ENCODE measurements at regions not wholly inside any gene's neighbourhood (a gene's known extent, or its start where the extent isn't known, plus 50 kb on each side); places are given as distances from the start of the nearest gene placed in this dataset.

- DNase-seq (ENCODE audit: low read depth, low spot score): no peak
- H3K9me2 ChIP-seq (ENCODE audit: insufficient read depth): no peaks in the 10 kb centered on the region
- H3K9me3 ChIP-seq (ENCODE audit: control insufficient read depth in 1 of 2, insufficient read depth in 1 of 2, low read depth in 1 of 2, low read length in 2 of 2): no peaks in the 10 kb centered on the region
- no peaks in the 10 kb centered on the region for H3K79me2 ChIP-seq (ENCODE audit: insufficient read depth, low read length)
- no peak overlapping the region for H3K9ac ChIP-seq (ENCODE audit: low read length)
- H4K20me1 ChIP-seq (ENCODE audit: insufficient read depth): no peaks in the 10 kb centered on the region
- intact Hi-C loops (cut with micrococcal nuclease): no loop called here
- H3K4me2 ChIP-seq (ENCODE audit: low read length): no peak overlapping the region
- H3K4me1 ChIP-seq (ENCODE audit: control insufficient read depth in 1 of 2, insufficient read depth in 2 of 2, low read length in 2 of 2): peaks cover under 1 to 5% of the 10 kb centered on the region in 2 experiments; a peak in 3 of 4 replicates
- no peaks in the 10 kb centered on the region for H3K36me3 ChIP-seq (ENCODE audit: control insufficient read depth in 1 of 2, insufficient read depth in 2 of 2, low read length in 2 of 2)
- H3K27me3 ChIP-seq (ENCODE audit: insufficient read depth, low read length): no peaks in the 10 kb centered on the region
- CTCF ChIA-PET: no interaction called here
- no peak overlapping the region for H3K27ac ChIP-seq (ENCODE audit: low read depth, low read length)
- RAD21 ChIA-PET (ENCODE audit: low non-redundant PET in 1 of 2, low total read pairs in 2 of 2, uncharacterized antibody in 2 of 2, unreplicated experiment in 2 of 2): no interaction called here
- no peak for ATAC-seq
- POLR2A ChIA-PET: no interaction called here
- TF ChIP-seq, protein P1, sequence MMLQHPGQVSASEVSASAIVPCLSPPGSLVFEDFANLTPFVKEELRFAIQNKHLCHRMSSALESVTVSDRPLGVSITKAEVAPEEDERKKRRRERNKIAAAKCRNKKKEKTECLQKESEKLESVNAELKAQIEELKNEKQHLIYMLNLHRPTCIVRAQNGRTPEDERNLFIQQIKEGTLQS (IDR thresholded peaks at IDR 0.05): no peak
- no peak for TF ChIP-seq TCF7L2 (IDR thresholded peaks at IDR 0.05; ENCODE audit: borderline replicate concordance, extremely low read depth, insufficient read depth, insufficient read length)
- TF ChIP-seq EZH2 (IDR thresholded peaks at IDR 0.05): no peak
- TF ChIP-seq CBX3 (IDR thresholded peaks at IDR 0.05; ENCODE audit: low read depth): no peak
- no peak for TF ChIP-seq EZH2phosphoT487 (IDR thresholded peaks at IDR 0.05; ENCODE audit: borderline replicate concordance)
- TF ChIP-seq FOSL1 (IDR thresholded peaks at IDR 0.05; ENCODE audit: low read depth): no peak
- no peak for TF ChIP-seq SP1 (IDR thresholded peaks at IDR 0.05; ENCODE audit: low read depth)
- no TSS peak for BruUV-seq (replicated peaks)
- H3K4me3 ChIP-seq (replicated peaks in 1 of 2; ENCODE audit: low read depth in 1 of 2, low read length in 2 of 2): no peak overlapping the region
- H2AFZ ChIP-seq (ENCODE audit: low read depth, low read length, poor library complexity, severe bottlenecking): no peak overlapping the region
Observed at GRCh38 chr2:43152186-43152585, 74.2 kb downstream of the ZFP36L2 start.

GRCh38 chr2:43149482-43150107, 76.8 kb downstream of the ZFP36L2 start:
- Histone ChIP-seq H3K27ac (ENCODE audit: low read depth, low read length) (no peak overlapping the region), H3K9ac (ENCODE audit: low read length) (no peak overlapping the region), H3K4me3 (replicated peaks in 1 of 2; ENCODE audit: low read depth in 1 of 2, low read length in 2 of 2) (no peak overlapping the region), H3K36me3 (ENCODE audit: control insufficient read depth in 1 of 2, insufficient read depth in 2 of 2, low read length in 2 of 2) (no peaks in the 10 kb centered on the region), H3K9me3 (ENCODE audit: control insufficient read depth in 1 of 2, insufficient read depth in 1 of 2, low read depth in 1 of 2, low read length in 2 of 2) (no peaks in the 10 kb centered on the region), H3K4me1 (ENCODE audit: control insufficient read depth in 1 of 2, insufficient read depth in 2 of 2, low read length in 2 of 2) (no peaks in the 10 kb centered on the region; a peak in 2 of 4 replicates), H3K79me2 (ENCODE audit: insufficient read depth, low read length) (no peaks in the 10 kb centered on the region), H2AFZ (ENCODE audit: low read depth, low read length, poor library complexity, severe bottlenecking) (no peak overlapping the region), H3K27me3 (ENCODE audit: insufficient read depth, low read length) (no peaks in the 10 kb centered on the region), H4K20me1 (ENCODE audit: insufficient read depth) (no peaks in the 10 kb centered on the region), H3K4me2 (ENCODE audit: low read length) (no peak overlapping the region), H3K9me2 (ENCODE audit: insufficient read depth) (no peaks in the 10 kb centered on the region)
- TF ChIP-seq EZH2phosphoT487 (IDR thresholded peaks at IDR 0.05; ENCODE audit: borderline replicate concordance): no peak
- ChIA-PET CTCF (interaction anchor here (1.0 kb wide), 1 partner anchor 79 kb away, joined by 3 read pairs; no protein-coding TSS in a partner anchor), POLR2A (no interaction called here), RAD21 (ENCODE audit: low non-redundant PET in 1 of 2, low total read pairs in 2 of 2, uncharacterized antibody in 2 of 2, unreplicated experiment in 2 of 2) (no interaction called here)
- DNase-seq (ENCODE audit: low read depth, low spot score) (no peak), ATAC-seq (no peak)
- intact Hi-C loops (cut with micrococcal nuclease): no loop called here
- BruUV-seq (replicated peaks): no TSS peak
